AG09309 (cell line): ENCODE measurements at regions not wholly inside any gene's neighbourhood (a gene's known extent, or its start where the extent isn't known, plus 50 kb on each side); places are given as distances from the start of the nearest gene placed in this dataset.

Experiments
- DNase-seq: peaks from one replicate; pipeline ENCODE4 v3.0.0-alpha.2; 2010; ENCODE audit warnings: low read depth
- H3K4me3 ChIP-seq: 2 replicates; pipeline ENCODE4 v1.5.1; 2011; ENCODE audit warnings: mild to moderate bottlenecking, low read depth, low read length, moderate library complexity; ENCODE audit not compliant: control insufficient read depth
- TF ChIP-seq, protein P1 (sequence below): IDR thresholded peaks from 2 replicates; pipeline ENCODE4 v1.5.1; 2011; ENCODE audit warnings: mild to moderate bottlenecking, low read depth, low read length, inconsistent platforms; ENCODE audit not compliant: insufficient read depth, control insufficient read depth; ENCODE audit errors: missing control alignments

DNA sequence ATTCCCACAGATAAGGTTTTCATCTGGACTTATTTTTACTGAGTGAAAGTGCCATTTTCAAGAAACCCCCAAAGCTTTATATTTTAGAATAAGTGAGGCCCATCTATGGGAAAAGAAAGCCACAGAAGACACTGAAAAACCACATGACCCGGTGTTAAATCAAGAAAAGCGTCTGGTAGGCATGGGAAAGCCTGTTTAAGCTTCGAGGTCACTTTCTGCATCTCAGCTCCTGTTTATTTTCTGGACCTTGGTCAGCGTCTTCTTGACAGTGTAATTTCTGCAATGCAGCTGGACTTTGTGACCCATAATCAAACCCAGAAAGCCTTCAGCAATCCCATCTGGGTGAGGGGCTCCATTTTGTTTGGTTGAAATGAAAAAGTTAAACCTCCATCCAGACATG is 59.6 kb upstream of the NEDD9 start:
- no peak for DNase-seq
- H3K4me3 ChIP-seq = no peak overlapping the region
- TF ChIP-seq, protein P1, sequence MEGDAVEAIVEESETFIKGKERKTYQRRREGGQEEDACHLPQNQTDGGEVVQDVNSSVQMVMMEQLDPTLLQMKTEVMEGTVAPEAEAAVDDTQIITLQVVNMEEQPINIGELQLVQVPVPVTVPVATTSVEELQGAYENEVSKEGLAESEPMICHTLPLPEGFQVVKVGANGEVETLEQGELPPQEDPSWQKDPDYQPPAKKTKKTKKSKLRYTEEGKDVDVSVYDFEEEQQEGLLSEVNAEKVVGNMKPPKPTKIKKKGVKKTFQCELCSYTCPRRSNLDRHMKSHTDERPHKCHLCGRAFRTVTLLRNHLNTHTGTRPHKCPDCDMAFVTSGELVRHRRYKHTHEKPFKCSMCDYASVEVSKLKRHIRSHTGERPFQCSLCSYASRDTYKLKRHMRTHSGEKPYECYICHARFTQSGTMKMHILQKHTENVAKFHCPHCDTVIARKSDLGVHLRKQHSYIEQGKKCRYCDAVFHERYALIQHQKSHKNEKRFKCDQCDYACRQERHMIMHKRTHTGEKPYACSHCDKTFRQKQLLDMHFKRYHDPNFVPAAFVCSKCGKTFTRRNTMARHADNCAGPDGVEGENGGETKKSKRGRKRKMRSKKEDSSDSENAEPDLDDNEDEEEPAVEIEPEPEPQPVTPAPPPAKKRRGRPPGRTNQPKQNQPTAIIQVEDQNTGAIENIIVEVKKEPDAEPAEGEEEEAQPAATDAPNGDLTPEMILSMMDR = no peak

DNA sequence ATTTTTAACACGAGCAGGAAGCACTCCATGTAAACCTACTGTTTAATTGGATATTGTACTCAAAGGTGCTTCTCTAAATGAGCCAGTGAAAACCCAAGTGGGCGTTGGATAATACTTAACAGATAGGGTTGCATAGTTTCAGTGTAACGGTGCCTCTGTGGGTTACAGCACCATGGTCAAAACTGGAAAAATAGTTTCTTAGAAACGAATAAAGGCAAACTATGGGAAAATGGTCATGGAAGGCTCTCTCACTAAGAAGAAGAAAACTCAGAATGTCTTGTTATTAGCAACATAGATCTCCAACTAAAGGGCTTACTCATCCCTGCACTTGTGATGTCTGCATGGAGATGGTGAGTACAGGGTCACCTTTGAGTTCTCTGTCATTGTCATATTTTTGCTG is 59.1 kb upstream of the NEDD9 start:
- TF ChIP-seq, protein P1 = no peak
- H3K4me3 ChIP-seq = no peak overlapping the region
- no peak for DNase-seq

DNA sequence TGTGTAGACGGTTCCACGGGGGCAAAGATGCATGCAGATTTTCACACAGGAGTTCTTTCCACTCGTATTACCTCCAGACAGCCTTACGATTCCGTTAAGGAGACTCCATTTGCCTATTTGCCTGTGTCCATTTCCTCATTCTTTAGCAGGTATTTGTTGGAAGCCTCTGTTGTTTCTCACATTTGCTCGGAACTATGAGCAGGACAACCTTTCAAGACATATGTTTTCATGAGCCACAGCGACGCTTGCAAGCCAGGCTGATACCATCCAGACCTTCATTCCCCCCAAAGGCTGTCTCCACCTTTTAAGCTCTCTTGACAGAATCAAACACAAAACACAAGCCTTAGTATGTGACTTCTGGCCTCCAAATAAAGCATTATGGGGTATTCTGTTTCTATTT is 57.6 kb upstream of the NEDD9 start:
- DNase-seq = no peak
- TF ChIP-seq, protein P1 = no peak
- H3K4me3 ChIP-seq = no peak overlapping the region

DNA sequence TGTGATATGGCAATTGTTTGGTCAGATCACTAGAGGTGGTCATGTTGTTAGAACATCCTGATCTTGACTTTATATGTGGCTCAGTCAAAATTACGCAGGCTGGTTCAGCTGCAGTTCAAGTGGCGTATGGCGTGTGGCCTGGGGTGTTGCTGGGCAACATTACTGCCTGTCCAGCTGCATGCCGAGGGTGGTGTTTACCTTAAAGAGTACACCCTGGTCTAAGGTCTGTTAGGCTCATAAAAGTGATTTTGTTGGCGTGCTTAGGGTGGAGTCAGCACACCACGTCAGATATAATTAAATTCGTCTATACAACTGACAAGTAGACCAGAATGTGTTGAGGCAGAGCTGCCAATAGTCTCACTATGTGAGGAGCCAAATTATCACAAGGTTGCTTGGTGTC is 55.6 kb upstream of the NEDD9 start:
- H3K4me3 ChIP-seq = no peak overlapping the region
- DNase-seq = no peak
- TF ChIP-seq, protein P1 = no peak

DNA sequence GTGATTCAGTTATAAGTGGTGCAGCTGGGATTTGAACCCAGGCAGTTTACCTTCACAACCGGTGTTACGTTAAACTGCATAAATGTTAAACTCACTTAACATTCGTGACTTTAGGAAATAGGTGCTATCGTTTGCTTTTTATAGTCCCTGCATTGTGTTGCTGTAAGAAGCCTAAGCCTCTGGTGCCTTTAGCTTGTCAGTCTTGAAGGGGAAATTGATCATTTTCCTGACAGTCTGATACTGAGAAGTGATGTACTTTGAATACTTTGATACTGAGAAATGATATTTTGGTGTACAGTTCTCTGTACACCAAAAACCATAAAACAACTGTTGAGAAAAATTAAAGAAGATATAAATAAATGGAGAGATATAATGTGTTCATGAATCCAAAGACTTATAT is 52.5 kb upstream of the NEDD9 start:
- TF ChIP-seq, protein P1 = no peak
- no peak for DNase-seq
- H3K4me3 ChIP-seq = no peak overlapping the region

DNA sequence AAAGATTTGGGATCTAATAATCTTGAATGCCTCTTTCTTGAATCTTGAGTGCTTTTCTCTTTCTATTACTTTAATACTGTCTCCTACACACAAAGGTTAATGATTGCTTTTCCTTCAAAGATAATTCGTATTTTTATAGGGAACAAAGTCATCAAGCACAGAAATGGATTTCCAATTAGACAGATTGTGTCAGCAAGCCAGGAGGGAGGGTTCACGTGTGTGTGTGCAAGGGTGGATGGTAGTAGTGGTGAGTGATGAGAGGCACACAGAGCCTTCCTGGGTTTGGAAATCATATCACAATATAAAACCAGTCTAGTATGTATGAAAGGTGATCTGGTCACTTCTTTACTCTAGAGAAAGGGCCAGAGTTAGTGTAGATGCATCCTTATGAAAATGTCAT is 51.2 kb upstream of the NEDD9 start:
- TF ChIP-seq, protein P1 = no peak
- H3K4me3 ChIP-seq = no peak overlapping the region
- DNase-seq = no peak

DNA sequence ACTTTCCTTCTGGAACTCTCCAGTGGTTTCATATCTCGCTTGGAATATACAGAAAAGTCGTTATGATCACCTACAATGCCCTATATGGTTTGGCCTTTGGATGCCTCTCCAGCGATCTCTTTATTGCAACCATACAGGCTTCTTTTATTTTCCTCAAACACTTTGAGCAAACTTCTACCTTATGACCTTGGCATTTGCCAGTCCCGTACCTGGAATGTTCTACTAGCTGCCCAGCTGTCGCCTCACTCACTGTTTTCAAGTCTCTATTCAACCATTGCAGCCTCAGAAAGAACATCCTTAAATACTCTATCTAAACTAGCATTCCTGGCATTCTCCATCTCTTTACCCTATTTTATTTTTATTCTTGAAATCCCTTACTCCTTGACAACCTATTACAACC is 50.4 kb upstream of the NEDD9 start:
- no peak overlapping the region for H3K4me3 ChIP-seq
- DNase-seq = no peak
- TF ChIP-seq, protein P1 = no peak
